Endothelial cell of umbilical vein (primary cell): ENCODE measurements at regions not wholly inside any gene's neighbourhood (a gene's known extent, or its start where the extent isn't known, plus 50 kb on each side); places are given as distances from the start of the nearest gene placed in this dataset.

ENCODE experiments used
- BruUV-seq: library from RNA; stranded (reverse); fragments of 400-500 nt; replicated peaks from 2 replicates; lab custom pipeline; 2021; lab: Mats Ljungman, UMichigan
- CTCF ChIA-PET: fragments of 300-600, 350-600 bp; sonication (Branson Sonifier 250); formaldehyde crosslinking; loops from one replicate; lab custom pipeline; 2021; ENCODE audit warnings: antibody characterized with exemption, inconsistent platforms; lab: Charles Lee
- POLR2A ChIA-PET: fragments of 300-600, 350-600 bp; sonication (Branson Sonifier 250); formaldehyde crosslinking; loops from one replicate; lab custom pipeline; 2021; ENCODE audit warnings: antibody characterized with exemption, inconsistent platforms; lab: Charles Lee
- DNase-seq: peaks from one replicate; pipeline ENCODE4 v3.0.0-alpha.2; 2011; ENCODE audit warnings: low read depth, low spot score
- FAIRE-seq: peaks from 2 replicates; lab custom pipeline; 2011; peaks lifted over from hg19 to GRCh38; lab: Jason Lieb, UNC
- H2AFZ ChIP-seq: 2 replicates; pipeline ENCODE4 v1.6.0; 2012; ENCODE audit warnings: low read depth, low read length, control low read depth, inconsistent platforms
- H3K27ac ChIP-seq: 2 replicates; pipeline ENCODE4 v1.5.1; 2011; ENCODE audit warnings: low read depth, mild to moderate bottlenecking, control low read depth, low read length, moderate library complexity; ENCODE audit not compliant: insufficient read depth
- H3K27me3 ChIP-seq, 2 experiments: 2 replicates each; pipeline versions ENCODE4 v1.6.0 to v1.6.1; 2011; ENCODE audit warnings: low read length in 2 of 2, mixed read lengths in 1 of 2; ENCODE audit not compliant: control insufficient read depth in 2 of 2, insufficient read depth in 2 of 2
- H3K36me3 ChIP-seq, 2 experiments: 2 replicates in 1 of 2; 3 replicates in 1 of 2; pipeline ENCODE4 v1.5.1; 2011; ENCODE audit warnings: low read length in 2 of 2, mild to moderate bottlenecking in 1 of 2, moderate library complexity in 1 of 2; ENCODE audit not compliant: control insufficient read depth in 2 of 2, insufficient read depth in 2 of 2; ENCODE audit errors: extremely low read depth in 1 of 2
- H3K4me1 ChIP-seq: 3 replicates; pipeline ENCODE4 v1.5.1; 2011; ENCODE audit warnings: mild to moderate bottlenecking, low read length; ENCODE audit not compliant: control insufficient read depth, insufficient read depth; ENCODE audit errors: extremely low read depth
- H3K4me2 ChIP-seq: 2 replicates; pipeline ENCODE4 v1.6.1; 2011; ENCODE audit warnings: low read length, control low read depth, mixed read lengths; ENCODE audit not compliant: insufficient read depth
- H3K4me3 ChIP-seq, 3 experiments: fragments of 200-600 bp in 1 of 3; sonication (generic), shearing (Covaris generic) in 1 of 3; replicated peaks in 1 of 3; 2 replicates each; pipeline ENCODE4 v1.5.1; 2011 to 2016; ENCODE audit warnings: control low read depth in 3 of 3, low read length in 3 of 3, mild to moderate bottlenecking in 2 of 3, inconsistent platforms in 1 of 3, low read depth in 1 of 3, moderate library complexity in 1 of 3; ENCODE audit not compliant: insufficient read depth in 1 of 3
- H3K79me2 ChIP-seq: 2 replicates; pipeline ENCODE4 v1.6.0; 2012; ENCODE audit warnings: low read length, inconsistent platforms; ENCODE audit not compliant: control insufficient read depth, insufficient read depth
- H3K9ac ChIP-seq: replicated peaks from 2 replicates; pipeline ENCODE3; 2011; ENCODE audit warnings: low read length, control low read depth; ENCODE audit not compliant: insufficient read depth; ENCODE audit errors: extremely low read depth
- H3K9me1 ChIP-seq: replicated peaks from 3 replicates; pipeline ENCODE4 v1.6.0; 2011; ENCODE audit warnings: mild to moderate bottlenecking, low read length; ENCODE audit not compliant: control insufficient read depth, insufficient read depth; ENCODE audit errors: extremely low read depth
- H3K9me3 ChIP-seq: replicated peaks from 2 replicates; pipeline ENCODE4 v1.5.1; 2012; ENCODE audit warnings: low read length, inconsistent platforms; ENCODE audit not compliant: control insufficient read depth, insufficient read depth
- H4K20me1 ChIP-seq: replicated peaks from 2 replicates; pipeline ENCODE3; 2011; ENCODE audit warnings: mild to moderate bottlenecking, low read length; ENCODE audit not compliant: control insufficient read depth, insufficient read depth; ENCODE audit errors: extremely low read depth
- CTCF ChIP-seq, 2 donors: IDR thresholded peaks; 1 replicate in 1 of 2; 2 replicates in 1 of 2; pipeline ENCODE4 v1.5.1; 2011; ENCODE audit warnings: low read length in 2 of 2, mild to moderate bottlenecking in 2 of 2, moderate library complexity in 2 of 2, control low read depth in 1 of 2, inconsistent platforms in 1 of 2, low read depth in 1 of 2; ENCODE audit not compliant: insufficient read depth in 1 of 2; ENCODE audit errors: extremely low read depth in 1 of 2
- EZH2 ChIP-seq: IDR thresholded peaks from 2 replicates; pipeline ENCODE4 v1.6.1; 2012; ENCODE audit warnings: borderline replicate concordance, low read depth, mild to moderate bottlenecking, moderate library complexity, low read length, inconsistent platforms; ENCODE audit not compliant: severe bottlenecking
- FOS ChIP-seq: IDR thresholded peaks from 2 replicates; pipeline ENCODE4 v1.6.1; 2011; ENCODE audit warnings: mild to moderate bottlenecking, low read length, moderate library complexity, borderline replicate concordance; ENCODE audit not compliant: insufficient read depth
- GATA2 ChIP-seq: IDR thresholded peaks from 2 replicates; pipeline ENCODE4 v1.7.0; 2011; ENCODE audit warnings: low read depth, mild to moderate bottlenecking, moderate library complexity, mixed read lengths, low read length; ENCODE audit not compliant: insufficient read length, insufficient read depth
- MYC ChIP-seq: IDR thresholded peaks from one replicate; pipeline ENCODE4 v1.6.1; 2011; ENCODE audit warnings: mild to moderate bottlenecking, low read depth, low read length
- dilution Hi-C: fragments of 300-500 bp; cut with MboI; formaldehyde crosslinking; loops from one replicate; pipeline ENCODE4 v1.15.0; 2019; ENCODE audit warnings: low sequenced_read_pairs; ENCODE audit not compliant: extremely low pct_ligation_motif_present
- intact Hi-C: fragments of 100-400 bp; cut with micrococcal nuclease; formaldehyde crosslinking; loops from one replicate; pipeline ENCODE4 v1.10.0; 2022

DNA sequence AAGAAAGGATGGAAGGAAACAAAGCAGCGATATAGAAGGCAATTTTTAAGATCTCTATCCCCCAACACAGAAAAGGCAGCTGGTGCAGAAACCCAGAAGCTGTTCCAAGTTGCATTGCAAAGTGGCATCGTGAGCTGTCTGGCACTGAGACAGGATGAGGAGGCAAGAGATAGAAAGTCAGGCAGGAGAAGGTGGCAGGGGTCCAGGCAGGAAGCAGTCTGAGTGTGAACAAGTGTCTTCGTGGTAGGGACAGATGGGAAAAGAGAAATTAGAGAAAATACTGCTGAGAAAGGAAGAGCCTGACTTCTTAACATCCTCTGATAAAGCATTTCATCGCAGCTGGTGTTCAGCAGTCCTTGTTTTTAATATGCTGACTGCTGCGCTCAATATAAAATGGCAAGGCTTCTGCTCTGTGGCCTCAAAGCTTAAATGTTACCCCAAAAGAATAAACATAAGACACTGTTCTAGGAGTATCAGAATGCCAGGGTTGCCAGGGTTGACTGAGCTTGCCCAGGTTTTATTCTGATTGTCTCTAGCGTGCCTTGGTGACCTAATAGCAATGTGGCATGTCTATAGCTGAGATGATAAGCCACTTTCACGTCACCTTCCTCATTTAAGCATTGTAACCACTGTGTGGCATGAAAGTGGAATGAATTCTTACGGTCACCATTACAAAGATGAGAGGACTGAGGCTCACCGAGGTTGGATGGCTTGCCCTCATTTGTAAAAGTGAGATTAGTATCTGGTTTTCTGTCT lies 397.6 kb downstream of the NUAK1 start:
- Histone ChIP-seq H2AFZ (no peak overlapping the region), H3K9me3 (no peaks in the 10 kb centered on the region), H3K36me3 (no peaks in the 10 kb centered on the region), H3K27ac (no peak overlapping the region), H3K9ac (no peak overlapping the region), H4K20me1 (no peaks in the 10 kb centered on the region), H3K4me1 (peaks cover 35% of the 10 kb centered on the region), H3K9me1 (no peaks in the 10 kb centered on the region), H3K27me3 (peaks cover 48 to 58% of the 10 kb centered on the region in 2 experiments), H3K79me2 (no peaks in the 10 kb centered on the region), H3K4me3 (no peak overlapping the region), H3K4me2 (no peak overlapping the region)
- CTCF ChIA-PET = interaction anchor here (0.9 to 1.9 kb wide), 6 partner anchors 12 to 408 kb away, joined by 3 to 13 read pairs (median 4); no protein-coding TSS in a partner anchor
- POLR2A ChIA-PET = no interaction called here
- dilution Hi-C loops = no loop called here
- FAIRE-seq = peak; percentile 59
- peak; percentile 66 for DNase-seq
- no peak for TF ChIP-seq CTCF (IDR thresholded peaks at IDR 0.05; ENCODE audit: extremely low read depth in 1 of 2, insufficient read depth in 1 of 2, low read depth in 1 of 2, low read length in 2 of 2)
- TF ChIP-seq EZH2 = peak; percentile 67
- no TSS peak for BruUV-seq
- intact Hi-C loops = no loop called here

GRCh38 chr12:105741786-105742566 lies 396.8 kb downstream of the NUAK1 start:
- no peak overlapping the region for H2AFZ ChIP-seq
- no peak overlapping the region for H3K27ac ChIP-seq
- H3K9me3 ChIP-seq = no peaks in the 10 kb centered on the region
- DNase-seq (peak; percentile 47), FAIRE-seq (peak; percentile 68)
- TF ChIP-seq FOS (peak; percentile 62), MYC (no peak), EZH2 (peak; percentile 58), GATA2 (peak; percentile 64)
- no peaks in the 10 kb centered on the region for H3K36me3 ChIP-seq
- dilution Hi-C loops (no loop called here), intact Hi-C loops (no loop called here)
- H4K20me1 ChIP-seq = no peaks in the 10 kb centered on the region
- H3K4me3 ChIP-seq = no peak overlapping the region
- no TSS peak for BruUV-seq
- no peak overlapping the region for H3K4me2 ChIP-seq
- H3K9ac ChIP-seq = no peak overlapping the region
- no peaks in the 10 kb centered on the region for H3K79me2 ChIP-seq
- H3K9me1 ChIP-seq = no peaks in the 10 kb centered on the region
- peaks cover 50 to 60% of the 10 kb centered on the region in 2 experiments for H3K27me3 ChIP-seq
- H3K4me1 ChIP-seq = peaks cover 32% of the 10 kb centered on the region
- POLR2A ChIA-PET = no interaction called here
- CTCF ChIA-PET = interaction anchor here (1.3 to 1.9 kb wide), 5 partner anchors 11 to 407 kb away, joined by 3 to 13 read pairs (median 5); no protein-coding TSS in a partner anchor
